HG03460 (cell line): ENCODE measurements at regions not wholly inside any gene's neighbourhood (a gene's known extent, or its start where the extent isn't known, plus 50 kb on each side); places are given as distances from the start of the nearest gene placed in this dataset.
A peak's percentile ranks its signal among the peaks of the same experiment; 100 is the strongest.

Experiments
- ATAC-seq: cut with Tn5 transposase; IDR thresholded peaks from one replicate; pipeline ENCODE4 v1.9.1; 2021; ENCODE audit not compliant: unreplicated experiment

DNA sequence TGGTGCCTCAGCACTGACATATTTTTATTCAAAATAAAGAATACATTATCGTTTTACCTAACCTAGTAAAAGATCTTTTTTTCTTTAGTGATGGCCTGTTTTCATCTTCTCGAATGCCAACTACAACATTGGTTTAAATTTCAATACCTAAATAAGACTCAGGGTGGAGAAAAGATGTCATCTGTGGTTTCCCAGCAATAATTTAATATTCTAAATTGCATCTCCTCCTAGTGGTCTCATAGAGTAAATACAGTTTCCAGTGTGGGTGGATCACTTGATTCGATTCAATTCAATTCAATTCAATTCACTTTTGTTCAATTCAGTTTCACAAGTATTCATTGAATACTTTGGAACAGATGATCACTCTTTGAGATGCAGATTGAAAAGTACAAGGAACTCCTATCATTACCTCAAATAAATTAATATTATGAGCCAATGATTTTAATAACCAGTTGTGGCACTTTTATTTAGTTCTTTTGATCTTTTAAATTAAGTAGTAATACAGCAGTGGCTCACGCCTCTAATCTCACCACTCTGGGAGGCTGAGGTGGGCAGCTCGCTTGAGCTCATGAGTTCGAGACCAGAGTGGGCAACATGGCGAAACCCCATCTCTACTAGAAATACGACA lies 427.2 kb downstream of the FAT4 start:
- no peak for ATAC-seq

DNA sequence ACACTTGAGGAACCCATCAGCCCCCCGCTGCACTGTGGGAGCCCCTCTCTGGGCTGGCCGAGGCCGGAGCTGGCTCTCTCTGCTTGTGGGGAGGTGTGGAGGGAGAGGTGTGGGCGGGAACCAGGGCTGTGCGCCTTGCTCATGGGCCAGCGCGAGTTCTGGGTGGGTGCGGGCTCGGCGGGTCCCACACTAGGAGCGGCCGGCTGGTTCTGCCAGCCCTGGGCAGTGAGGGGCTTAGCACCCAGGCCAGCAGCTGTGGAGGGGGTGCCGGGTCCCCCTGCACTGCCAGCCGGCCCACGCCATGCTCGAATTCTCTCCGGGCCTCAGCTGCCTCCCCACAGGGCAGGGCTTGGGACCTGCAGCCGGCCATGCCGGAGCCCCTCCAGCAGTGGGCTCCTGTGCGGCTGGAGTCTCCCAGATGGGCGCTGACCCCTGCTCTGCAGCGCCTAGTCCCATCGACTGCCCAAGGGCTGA lies 430.2 kb downstream of the FAT4 start:
- no peak for ATAC-seq

DNA sequence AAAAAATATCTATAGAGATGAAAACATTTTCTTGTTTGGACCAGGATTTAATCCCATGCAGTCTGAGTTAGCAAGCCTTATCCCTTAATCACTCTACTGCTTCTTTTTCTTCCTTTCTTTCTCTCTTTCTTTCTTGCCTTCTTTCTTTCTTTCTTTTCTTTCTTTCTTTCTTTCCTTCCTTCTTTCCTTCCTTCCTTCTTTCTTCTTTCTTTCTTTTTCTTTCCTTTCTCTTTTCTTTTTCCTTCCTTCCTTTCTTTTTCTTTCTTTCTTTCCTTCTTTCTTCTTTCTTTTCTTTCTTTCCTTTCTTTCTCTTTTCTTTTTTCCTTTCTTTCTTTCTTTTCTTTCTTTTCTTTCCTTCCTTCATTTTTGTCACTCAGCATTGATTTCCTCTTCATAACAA lies 434.6 kb downstream of the FAT4 start:
- no peak for ATAC-seq

DNA sequence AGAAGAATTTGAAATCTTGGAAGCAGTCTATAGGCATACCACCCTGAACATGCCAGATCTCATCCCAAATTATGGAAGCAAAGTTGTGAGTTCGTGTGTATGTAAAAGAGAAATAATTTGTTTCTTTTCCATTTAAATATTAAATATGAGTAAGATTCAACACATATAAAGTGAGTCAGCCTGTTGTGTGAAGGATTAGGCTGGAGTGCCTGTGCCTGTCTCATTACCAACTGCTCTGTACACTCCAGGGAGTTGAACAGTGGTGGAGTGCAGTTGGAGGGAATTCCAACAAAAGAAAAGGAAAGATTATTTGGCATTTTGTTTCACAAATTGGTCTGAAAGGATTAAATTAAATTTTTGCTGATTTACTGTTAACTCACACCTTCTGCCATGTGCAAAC lies 435.6 kb downstream of the FAT4 start:
- ATAC-seq = no peak

DNA sequence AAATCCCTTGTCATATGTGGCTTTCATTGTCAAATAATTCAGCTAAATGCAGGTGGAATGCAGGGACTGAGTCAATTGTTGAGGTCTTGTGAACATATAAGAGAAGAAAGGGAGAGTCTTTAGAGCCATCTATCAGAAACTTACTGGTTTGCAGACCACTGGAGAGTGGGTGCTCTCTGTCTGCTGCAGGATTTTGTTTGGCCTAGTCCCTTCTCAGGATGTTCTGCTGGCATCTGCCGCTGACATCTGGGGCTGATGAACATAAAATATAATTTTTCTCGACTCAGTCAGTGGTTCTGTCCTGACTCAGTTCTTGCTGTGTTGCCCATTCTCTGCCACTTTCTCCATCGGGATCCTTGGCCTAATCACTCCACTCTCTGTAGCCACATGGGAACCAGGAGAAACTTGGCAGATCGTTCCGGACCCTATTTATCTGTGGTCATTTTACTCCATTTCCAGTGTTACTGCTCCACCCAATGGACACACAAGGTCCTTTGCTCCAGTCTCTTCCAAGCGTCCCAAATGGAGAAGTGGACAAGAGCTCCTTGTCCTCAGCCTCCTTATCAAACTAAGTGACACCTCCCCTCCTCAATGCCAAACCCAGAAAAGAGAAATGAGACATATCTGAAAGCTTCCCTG lies 436.2 kb downstream of the FAT4 start:
- ATAC-seq = no peak

DNA sequence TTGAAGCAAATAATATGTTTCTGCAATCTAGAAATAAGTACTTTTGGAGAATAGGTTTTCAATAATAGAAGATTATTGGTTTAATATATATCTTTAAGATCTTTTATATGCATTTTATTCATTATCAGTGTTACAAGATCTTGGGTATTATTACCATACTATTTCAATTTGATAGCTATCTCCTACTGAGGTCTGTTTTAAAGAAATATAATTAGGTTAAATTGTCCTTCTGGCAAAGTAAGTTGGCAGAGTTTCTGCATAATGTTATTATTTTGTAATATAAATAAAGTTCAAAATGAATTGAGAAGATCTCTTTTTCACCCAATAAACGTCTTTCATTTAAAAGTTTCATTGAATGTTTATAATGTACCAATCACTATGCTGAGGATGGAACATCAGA lies 443.7 kb downstream of the FAT4 start:
- no peak for ATAC-seq

DNA sequence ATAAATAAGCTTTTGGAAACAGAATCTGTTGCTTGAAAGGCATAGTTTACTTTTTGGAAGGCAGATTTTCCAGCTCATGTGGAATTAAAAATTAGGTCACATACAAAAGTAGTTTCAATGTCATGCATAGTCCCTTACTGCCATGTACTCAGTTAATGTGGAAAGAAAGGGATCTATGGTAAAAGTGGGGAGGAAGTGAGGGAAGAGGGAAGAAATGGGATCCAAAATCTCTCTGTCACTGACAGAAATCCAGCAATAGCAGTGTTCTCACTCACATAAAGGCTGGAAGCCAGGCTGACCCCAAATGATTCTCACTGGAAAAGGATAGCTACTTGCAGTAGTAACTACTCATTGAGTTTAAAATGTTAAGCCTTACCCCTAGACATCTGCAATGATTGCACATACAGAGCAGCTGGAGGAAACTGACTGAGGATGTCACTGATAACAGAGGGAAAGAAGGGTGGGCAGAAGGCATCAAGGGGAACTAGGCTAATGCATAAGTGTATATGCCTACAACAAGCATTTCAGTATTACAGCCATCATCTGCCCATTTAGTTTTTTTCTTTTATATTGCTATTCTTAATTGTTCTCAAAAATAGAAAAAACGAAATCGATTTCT lies 445.6 kb downstream of the FAT4 start:
- ATAC-seq = no peak

DNA sequence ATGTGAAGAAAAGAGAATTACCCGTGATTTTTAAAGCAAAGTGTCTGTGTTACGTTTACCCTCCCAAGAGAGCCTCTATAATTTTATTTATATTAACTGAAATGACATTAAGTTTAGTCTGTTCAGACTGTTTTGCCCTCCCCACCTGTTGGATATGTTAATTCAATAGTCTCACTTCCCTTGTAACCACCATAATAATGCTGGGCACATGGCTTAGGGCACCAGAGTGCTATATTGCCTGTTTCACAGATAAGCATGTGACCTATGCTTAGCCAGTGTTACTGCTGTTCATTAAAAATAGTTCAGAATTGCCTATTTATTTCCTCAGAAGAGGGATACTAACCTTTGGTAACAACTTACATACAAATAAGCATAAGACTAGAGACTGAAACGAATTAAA lies 446.2 kb downstream of the FAT4 start:
- ATAC-seq = no peak

DNA sequence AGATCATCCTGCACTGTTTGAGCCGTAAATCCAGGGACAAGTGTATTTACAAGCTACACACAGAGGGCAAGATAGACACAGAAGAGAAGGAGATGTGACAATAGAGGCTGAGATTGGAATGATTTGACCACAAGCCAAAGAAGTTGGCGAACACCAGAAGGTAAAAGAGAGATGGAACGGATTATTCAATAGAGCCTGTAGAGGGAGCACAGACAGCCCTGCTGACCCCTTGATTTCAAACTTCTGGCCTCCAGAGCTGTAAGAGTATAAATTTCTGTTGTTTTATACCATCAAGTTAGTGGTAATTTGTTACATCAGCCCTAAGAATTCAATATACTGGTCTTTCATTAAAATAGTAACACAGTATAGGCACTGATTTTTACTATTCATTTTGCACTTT lies 447.8 kb downstream of the FAT4 start:
- ATAC-seq = no peak

DNA sequence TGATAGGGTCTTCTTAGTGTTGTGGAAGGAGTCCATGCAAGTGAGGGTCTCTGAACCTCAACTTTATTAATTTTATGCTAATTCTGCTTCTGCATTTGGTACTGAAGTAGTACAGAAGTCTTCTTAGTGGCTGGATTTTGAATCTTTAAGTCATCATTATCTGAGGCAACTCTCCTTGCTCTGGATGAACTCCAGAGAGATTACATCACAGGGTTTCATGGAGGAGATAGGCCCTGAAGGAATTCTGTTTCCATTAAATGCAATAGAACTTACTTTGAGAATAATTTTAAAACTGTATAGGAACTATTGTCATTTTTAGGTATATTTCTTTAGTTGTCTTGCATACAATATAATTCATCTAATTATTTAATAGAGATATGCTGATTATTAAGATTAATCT lies 451.2 kb downstream of the FAT4 start:
- ATAC-seq = no peak

DNA sequence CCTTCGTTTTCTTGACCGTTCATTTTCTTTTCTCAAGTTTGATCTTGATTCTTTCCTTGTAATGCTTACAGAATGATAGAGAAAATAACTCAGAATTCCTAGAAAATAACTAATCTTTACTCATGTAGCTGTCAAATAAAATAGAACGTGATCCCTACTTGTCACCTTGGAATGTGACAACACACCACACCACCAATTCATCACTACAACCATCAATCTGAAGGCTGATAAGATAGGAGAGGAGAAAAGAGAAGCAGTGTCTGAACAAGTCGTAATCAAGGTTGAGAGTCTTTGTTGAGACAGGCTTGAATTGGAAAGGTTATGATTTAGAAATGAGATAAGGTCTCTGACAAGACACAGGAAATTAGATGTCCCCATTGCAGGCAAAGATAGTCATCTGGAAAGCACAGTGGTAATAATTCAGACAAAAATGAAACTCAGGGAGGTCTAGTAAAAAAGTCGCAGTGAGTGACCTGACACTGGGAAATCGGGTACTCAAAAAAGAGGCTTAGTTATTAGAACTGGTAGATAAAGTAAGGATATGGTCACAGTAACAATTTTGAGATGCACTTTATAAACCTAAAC lies 456.2 kb downstream of the FAT4 start:
- no peak for ATAC-seq

DNA sequence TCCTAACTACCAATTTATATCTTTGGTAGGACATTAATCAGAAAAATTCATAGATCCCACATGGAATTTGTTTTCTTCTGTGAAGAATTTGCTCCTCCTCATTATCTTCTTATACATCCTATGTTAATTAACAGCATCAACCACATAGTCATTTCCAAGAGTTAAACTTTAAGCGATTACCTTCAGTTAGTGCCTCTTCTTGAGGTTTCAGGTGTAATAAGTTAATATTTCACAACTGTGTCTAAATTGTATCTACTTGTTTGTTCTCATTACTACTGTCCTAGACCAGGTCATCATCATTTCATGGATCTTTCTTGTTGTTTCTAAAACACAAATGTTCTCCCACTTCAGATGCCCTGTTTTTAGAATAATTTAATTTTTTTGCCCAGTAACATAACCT lies 457.9 kb downstream of the FAT4 start:
- ATAC-seq = peak; percentile 78

DNA sequence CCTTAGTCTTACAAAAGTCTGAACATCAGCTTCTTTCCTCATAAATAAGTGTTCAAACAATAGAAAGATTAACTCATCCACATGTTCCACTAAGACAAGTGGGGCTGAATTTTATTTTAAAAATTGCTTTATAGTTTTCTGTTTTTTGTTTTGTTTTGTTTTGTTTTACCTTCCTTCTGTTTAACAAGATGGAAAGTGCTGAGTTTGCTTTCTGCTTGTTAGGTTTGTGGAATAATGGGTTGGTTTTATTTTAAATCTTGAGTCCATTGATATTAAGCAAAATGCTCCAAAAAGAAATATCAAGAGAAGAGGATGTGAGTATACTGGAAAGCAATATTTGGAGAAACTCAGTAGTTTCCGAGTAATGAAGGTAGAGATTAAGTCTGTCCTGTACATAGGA lies 458.7 kb downstream of the FAT4 start:
- no peak for ATAC-seq

DNA sequence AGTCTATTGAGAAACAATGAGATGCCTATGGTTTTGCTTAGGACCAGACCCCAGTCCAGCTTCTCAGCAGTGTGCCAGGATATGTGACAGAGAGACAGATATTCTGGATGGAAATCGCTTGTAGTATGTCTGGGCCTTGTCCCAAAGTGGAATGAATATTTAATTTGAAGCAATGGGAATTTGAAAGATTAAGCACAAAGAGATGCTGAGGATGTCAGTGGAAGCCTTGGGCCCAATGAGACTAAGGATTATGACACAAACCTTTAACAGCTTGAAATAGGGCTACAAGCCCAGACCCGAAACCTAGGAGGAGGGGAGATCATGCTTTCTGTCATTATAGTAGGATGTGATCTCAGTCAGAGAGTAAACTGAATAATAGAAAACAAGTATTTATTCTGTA lies 459.2 kb downstream of the FAT4 start:
- ATAC-seq = no peak

DNA sequence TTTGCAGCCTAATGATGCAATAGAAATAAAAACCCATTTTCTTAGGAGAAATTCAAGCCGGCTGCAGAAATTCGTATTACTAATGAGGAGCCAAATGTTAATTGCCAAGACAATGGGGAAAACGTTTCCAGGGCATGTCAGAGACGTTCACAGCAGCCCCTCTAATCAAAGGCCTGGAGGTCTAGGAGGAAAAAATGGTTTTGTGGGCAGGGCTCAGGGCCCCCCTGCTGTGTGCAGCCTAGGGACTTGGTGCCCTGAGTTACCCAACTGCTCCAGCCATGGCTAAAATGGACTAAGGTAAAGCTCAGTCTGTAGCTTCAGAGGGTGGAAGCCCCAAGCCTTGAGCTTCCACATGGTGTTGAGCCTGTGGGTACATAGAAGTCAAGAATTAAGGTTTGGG lies 461.4 kb downstream of the FAT4 start:
- ATAC-seq = no peak

DNA sequence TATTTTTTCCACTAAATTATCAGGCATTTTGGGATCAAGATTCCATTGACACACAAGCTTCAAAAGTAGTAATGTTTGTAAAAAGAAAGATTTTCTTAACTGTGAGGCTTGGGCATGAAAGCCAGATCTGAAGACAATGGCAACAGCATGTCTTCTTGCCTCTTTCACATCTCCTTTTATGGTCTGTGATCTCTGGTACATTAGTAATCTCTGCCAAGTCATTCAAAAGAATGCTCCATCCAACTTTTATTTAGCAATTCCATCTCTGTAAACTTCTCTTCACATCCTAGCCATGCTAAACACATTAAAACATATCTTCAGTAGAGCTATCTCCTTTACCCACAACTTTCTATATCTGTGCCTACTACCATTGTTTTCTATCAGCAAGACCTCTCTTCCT lies 465.4 kb downstream of the FAT4 start:
- ATAC-seq = no peak

DNA sequence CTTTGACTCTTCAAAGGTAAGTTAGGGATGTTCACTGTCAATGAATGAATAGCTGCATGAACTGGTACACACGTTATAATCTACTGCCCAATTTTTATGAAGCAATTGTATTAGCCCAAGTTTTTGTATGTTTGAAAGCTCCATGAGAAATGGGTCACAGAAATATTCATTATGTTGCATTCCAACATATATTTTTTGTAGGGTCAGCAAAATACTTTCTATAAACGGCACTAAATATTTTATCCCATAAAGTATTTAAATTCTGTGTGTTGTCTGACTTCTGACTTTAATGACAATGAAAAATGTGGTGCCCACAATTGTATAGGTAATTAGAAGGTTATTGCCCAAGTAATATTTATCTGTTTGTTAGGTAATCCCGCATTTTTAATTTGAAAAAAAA lies 466.0 kb downstream of the FAT4 start:
- no peak for ATAC-seq

DNA sequence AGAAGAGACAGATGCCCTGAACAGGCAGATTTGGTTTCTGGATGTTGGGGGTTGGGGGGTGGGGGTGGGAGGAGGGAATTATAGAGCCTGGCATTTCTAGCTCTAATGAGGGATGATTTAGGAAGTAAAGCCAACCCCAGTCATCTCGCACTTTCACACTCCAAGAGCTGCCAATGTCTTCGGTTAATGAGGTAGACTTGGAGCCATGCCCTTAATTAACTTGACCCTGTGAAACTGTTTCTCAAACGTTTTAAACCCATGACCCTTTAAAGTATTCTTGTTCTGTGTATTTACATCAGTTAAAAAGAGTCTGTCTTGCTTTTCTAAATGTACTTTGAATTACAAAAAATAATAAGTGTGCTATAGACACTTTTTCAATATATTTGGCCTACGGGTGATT lies 466.9 kb downstream of the FAT4 start:
- no peak for ATAC-seq

DNA sequence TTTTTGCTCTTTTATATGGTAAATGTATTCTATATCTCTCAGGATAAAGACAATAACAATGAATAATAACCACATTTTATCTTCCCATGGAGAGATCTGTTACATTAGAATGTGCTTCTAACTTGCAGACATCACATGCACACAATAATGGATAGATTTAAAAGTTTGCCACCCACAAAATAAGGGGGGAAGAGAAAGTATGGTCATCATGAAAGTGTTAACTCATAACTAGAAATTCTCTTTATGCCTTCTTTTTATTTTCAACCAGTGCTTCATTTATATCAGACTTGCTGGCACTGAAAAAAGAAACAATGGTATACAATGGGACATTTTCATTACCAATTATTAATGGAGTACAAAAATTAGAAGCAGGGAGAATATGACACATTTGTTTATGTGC lies 470.0 kb downstream of the FAT4 start:
- no peak for ATAC-seq

DNA sequence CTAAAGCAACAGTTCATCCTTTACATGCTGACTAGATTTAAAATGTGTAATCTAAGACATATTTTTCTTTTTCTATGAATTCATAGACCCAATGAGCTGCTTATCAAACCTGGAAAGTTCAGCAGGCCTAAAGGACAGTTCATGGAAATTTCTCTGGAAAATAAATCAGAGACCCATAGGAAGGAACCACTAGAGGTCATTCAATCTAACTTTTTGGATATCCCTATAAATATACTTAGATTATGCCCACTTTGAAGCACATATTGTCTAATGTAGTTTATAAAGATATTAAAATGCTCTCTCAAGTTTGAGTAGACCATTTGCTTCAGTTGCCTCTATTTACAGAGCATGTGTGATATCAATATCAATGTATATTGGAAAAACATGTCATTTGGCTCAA lies 473.0 kb downstream of the FAT4 start:
- no peak for ATAC-seq

DNA sequence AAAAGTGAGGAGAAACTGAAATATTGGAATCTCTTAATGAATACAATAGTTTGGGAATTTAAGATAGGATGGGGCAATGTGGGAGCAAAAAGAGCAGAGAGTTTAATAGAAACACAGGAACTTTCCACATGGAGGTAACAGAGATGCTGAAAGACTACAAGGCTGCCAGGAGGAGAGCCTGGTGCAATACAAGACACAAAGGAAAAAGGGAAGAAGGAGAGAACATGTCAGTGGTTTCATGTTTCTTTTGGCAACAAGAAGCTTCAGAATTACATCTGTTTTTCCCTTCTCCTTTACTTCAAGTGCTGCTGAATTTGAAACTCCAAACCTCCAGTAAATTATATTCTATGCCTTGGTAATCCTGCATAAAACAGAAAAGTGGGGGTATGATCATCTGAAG lies 474.3 kb downstream of the FAT4 start:
- ATAC-seq = no peak

DNA sequence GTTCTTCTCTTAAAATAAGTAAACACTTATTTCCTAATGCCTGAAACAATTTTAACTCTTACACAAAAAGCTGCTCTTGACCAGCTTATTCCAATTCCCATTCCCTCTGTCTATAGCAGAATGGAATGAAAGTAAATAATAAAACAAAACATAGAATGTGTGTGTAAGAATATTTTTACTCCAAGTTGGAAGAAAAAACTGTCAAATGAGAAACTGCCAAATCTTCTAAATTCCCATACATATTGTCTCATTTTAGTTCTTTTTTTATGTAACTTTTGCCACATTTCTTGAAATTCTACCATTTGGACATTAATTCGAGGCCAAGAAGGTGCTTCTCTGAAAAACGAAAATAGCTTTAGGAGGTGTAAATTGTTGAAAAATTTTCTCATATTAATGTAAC lies 477.1 kb downstream of the FAT4 start:
- ATAC-seq = no peak
